Neutrophil (primary cell): ENCODE measurements at regions not wholly inside any gene's neighbourhood (a gene's known extent, or its start where the extent isn't known, plus 50 kb on each side); places are given as distances from the start of the nearest gene placed in this dataset.

Experiments
- H3K27ac ChIP-seq: fragments of 200-600 bp; sonication (generic); 2 replicates; pipeline ENCODE4 v1.5.1; 2016; ENCODE audit warnings: mild to moderate bottlenecking, moderate library complexity
- H3K27me3 ChIP-seq: fragments of 200-600 bp; sonication (generic); 2 replicates; pipeline ENCODE4 v1.6.0; 2016; ENCODE audit warnings: mild to moderate bottlenecking
- H3K36me3 ChIP-seq: fragments of 200-600 bp; sonication (generic); 2 replicates; pipeline ENCODE4 v1.5.1; 2017
- H3K4me1 ChIP-seq, 2 experiments: fragments of 200-600 bp in 1 of 2; sonication (generic) in 1 of 2; 1 replicate in 1 of 2; 2 replicates in 1 of 2; pipeline versions ENCODE4 v1.5.1 to v1.6.1; 2013 to 2016; ENCODE audit warnings: low read depth in 1 of 2, low read length in 1 of 2, mild to moderate bottlenecking in 1 of 2, moderate library complexity in 1 of 2; ENCODE audit not compliant: control insufficient read depth in 1 of 2, insufficient read depth in 1 of 2
- H3K4me3 ChIP-seq, 2 experiments: fragments of 200-600 bp in 1 of 2; sonication (generic) in 1 of 2; 1 replicate in 1 of 2; 2 replicates in 1 of 2; pipeline ENCODE4 v1.5.1; 2013 to 2016; ENCODE audit warnings: low read depth in 1 of 2, low read length in 1 of 2, mild to moderate bottlenecking in 1 of 2, moderate library complexity in 1 of 2
- H3K9me3 ChIP-seq: fragments of 200-600 bp; sonication (generic); 2 replicates; pipeline ENCODE4 v1.5.1; 2016
- TF ChIP-seq, protein P1 (sequence below): fragments of 200-600 bp; sonication (generic); IDR thresholded peaks from 2 replicates; pipeline ENCODE4 v1.5.1; 2016; ENCODE audit warnings: antibody characterized with exemption

DNA sequence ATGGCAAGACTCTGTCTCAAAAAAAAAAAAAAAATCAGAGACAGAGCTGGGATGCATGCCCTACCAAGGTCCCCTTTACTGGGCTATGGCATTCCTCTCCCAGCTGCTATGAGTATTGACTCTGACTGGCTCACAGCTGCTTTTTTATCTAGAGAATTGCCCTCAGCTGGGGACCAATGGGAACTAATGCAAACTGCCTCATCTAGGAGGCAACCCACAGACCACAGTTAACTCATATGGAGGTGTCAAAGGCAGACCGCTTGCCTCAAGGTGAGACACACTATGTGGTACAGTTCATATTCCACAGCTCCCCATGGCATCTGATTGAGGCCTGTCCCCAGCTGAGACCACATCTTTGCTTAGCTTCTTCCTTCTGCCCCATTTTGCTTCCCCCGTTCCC, 183.5 kb upstream of the EOMES start:
- TF ChIP-seq, protein P1, sequence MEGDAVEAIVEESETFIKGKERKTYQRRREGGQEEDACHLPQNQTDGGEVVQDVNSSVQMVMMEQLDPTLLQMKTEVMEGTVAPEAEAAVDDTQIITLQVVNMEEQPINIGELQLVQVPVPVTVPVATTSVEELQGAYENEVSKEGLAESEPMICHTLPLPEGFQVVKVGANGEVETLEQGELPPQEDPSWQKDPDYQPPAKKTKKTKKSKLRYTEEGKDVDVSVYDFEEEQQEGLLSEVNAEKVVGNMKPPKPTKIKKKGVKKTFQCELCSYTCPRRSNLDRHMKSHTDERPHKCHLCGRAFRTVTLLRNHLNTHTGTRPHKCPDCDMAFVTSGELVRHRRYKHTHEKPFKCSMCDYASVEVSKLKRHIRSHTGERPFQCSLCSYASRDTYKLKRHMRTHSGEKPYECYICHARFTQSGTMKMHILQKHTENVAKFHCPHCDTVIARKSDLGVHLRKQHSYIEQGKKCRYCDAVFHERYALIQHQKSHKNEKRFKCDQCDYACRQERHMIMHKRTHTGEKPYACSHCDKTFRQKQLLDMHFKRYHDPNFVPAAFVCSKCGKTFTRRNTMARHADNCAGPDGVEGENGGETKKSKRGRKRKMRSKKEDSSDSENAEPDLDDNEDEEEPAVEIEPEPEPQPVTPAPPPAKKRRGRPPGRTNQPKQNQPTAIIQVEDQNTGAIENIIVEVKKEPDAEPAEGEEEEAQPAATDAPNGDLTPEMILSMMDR: no peak
- no peaks in the 10 kb centered on the region for H3K4me1 ChIP-seq
- H3K36me3 ChIP-seq: no peaks in the 10 kb centered on the region
- H3K27ac ChIP-seq: no peak overlapping the region
- no peaks in the 10 kb centered on the region for H3K27me3 ChIP-seq
- no peak overlapping the region for H3K4me3 ChIP-seq
- H3K9me3 ChIP-seq: no peaks in the 10 kb centered on the region

DNA sequence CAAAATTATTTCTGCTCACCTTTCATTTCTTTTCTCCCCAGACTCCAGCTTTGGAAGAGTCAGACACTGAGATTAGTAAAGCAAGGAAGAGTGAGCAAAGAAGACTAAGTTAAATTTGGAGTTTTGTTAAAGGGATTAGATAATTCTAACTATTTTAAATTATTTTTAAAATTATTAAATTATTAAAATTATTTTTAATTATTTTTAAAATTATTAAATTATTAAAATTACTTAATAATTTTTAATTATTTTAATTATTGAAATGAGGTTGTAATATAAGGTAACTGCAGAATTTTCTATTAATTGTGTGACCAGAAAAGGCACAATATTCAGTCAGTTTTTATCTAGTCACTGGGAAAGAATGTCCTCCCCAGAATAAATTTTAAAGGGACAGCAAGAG, 185.0 kb upstream of the EOMES start:
- Histone ChIP-seq H3K36me3 (no peaks in the 10 kb centered on the region), H3K9me3 (no peaks in the 10 kb centered on the region), H3K27ac (no peak overlapping the region), H3K4me3 (no peak overlapping the region), H3K4me1 (no peaks in the 10 kb centered on the region), H3K27me3 (no peaks in the 10 kb centered on the region)
- TF ChIP-seq, protein P1: no peak

DNA sequence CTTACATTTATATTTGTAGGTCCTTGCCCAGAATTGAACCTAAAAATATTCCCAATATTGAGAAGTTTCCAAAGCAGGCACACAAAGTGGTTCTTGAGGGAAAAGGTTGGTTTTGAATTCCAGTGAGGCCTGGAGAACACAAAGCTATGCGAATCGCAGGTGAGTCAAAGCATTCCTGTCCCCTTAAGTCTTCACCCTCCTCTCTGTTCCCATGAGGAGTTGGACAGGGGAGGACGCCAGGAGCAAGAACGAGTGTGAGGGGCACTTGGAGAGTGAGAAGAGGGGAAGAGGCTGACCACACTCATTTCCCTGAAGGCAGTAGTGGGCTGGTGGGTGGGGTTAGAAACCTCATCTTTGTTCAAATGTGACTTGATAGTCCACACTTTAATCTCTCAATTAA, 185.8 kb upstream of the EOMES start:
- TF ChIP-seq, protein P1: no peak
- H3K27me3 ChIP-seq: no peaks in the 10 kb centered on the region
- H3K36me3 ChIP-seq: no peaks in the 10 kb centered on the region
- no peaks in the 10 kb centered on the region for H3K9me3 ChIP-seq
- no peaks in the 10 kb centered on the region for H3K4me1 ChIP-seq
- H3K4me3 ChIP-seq: no peak overlapping the region
- no peak overlapping the region for H3K27ac ChIP-seq

DNA sequence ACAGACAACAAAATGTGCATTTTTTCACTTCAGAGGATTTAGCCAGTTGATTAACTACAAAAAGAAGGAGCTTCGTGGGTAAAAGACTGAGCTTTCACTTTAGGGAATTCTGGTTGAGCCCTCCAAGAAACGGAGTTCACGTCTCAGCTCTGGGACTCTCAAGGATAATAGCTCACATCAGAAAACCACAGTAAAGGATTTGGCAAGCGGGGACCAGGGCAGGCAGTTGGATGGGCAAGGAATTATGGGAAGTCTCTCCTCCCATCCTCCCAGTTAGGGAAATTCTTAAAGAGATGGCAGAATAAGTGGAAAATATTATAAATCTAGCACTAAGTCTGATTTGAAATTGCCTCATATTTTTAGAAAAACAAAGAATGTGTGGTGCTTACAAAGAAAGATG, 188.3 kb upstream of the EOMES start:
- Histone ChIP-seq H3K27me3 (no peaks in the 10 kb centered on the region), H3K36me3 (no peaks in the 10 kb centered on the region), H3K27ac (no peak overlapping the region), H3K9me3 (no peaks in the 10 kb centered on the region), H3K4me3 (no peak overlapping the region), H3K4me1 (no peaks in the 10 kb centered on the region)
- TF ChIP-seq, protein P1: no peak

DNA sequence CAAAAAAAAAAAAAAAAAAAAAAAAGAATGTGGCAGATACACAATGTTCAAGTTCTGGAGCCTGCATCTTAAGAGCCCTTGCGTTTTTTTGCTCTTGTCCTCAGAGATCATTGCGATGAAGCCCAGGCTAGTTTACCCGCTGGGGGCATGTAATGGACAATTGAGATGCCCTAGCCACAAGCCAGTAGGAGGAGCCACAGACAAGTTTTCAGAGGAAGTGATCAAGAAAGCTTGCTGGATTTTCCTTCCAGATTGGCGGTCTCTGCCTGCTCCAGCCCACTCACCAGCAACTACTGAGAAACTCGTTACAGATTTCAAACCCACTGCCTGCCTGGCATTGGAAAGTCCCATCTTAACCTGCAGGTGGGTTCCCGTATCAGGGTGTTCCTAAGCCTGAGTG, 192.1 kb upstream of the EOMES start:
- no peaks in the 10 kb centered on the region for H3K36me3 ChIP-seq
- H3K27me3 ChIP-seq: no peaks in the 10 kb centered on the region
- H3K4me1 ChIP-seq: no peaks in the 10 kb centered on the region
- TF ChIP-seq, protein P1: no peak
- H3K27ac ChIP-seq: no peak overlapping the region
- H3K4me3 ChIP-seq: no peak overlapping the region
- no peaks in the 10 kb centered on the region for H3K9me3 ChIP-seq
